ENCODE measurements at regions not wholly inside any gene's neighbourhood (a gene's known extent, or its start where the extent isn't known, plus 50 kb on each side); places are given as distances from the start of the nearest gene placed in this dataset.

DNA sequence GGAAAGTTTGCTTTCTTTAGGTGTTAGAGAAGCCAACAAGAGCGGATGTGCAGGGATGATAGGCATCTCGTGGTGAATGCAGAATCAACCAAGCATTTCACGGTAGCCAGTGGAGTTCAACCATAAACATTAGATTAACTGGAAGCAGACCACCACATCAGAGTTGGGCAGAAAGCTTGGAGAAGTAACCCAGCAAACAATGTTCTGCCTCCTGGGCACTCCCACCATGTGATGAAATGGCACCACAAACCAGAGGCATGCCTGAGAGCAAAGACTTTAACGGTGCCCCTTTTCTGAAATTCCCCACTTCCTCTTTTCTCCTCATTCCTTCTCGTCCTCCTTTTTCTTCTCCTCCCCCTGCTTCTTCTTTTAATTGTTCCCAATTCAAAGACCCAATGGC, 193.5 kb upstream of the ANKFN1 start:
- FAIRE-seq = no peak
- ATAC-seq = no peak
- WGBS, 2 donors = 56 to 68% methylated on average over 5 of the region's 5 CpGs

DNA sequence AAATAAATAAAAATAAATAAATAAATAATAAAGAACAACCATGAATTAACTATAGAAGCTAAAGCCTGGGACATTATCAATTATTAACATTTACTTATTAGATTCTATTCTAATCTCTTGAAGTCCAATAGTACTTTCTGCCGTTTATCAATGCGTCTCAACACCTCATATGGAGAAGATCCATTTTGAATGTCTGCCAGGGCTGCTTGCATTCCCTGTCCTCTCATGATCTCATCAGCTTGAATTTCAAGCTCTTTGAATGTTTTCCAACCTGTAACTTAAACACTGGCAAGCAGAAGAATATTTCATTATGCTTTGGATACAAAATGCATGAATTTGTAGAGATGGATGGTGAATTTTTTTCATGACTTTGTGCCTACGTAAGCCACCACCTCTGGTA, 191.9 kb upstream of the ANKFN1 start:
- Histone ChIP-seq H3K27ac (no peak overlapping the region), H3K4me1 (no peaks in the 10 kb centered on the region), H3K36me3 (no peaks in the 10 kb centered on the region), H3K9me3 (no peaks in the 10 kb centered on the region), H3K27me3 (no peaks in the 10 kb centered on the region), H3K4me3 (no peak overlapping the region)
- TF ChIP-seq, protein P1, sequence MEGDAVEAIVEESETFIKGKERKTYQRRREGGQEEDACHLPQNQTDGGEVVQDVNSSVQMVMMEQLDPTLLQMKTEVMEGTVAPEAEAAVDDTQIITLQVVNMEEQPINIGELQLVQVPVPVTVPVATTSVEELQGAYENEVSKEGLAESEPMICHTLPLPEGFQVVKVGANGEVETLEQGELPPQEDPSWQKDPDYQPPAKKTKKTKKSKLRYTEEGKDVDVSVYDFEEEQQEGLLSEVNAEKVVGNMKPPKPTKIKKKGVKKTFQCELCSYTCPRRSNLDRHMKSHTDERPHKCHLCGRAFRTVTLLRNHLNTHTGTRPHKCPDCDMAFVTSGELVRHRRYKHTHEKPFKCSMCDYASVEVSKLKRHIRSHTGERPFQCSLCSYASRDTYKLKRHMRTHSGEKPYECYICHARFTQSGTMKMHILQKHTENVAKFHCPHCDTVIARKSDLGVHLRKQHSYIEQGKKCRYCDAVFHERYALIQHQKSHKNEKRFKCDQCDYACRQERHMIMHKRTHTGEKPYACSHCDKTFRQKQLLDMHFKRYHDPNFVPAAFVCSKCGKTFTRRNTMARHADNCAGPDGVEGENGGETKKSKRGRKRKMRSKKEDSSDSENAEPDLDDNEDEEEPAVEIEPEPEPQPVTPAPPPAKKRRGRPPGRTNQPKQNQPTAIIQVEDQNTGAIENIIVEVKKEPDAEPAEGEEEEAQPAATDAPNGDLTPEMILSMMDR (IDR thresholded peaks at IDR 0.05) = no peak
- ATAC-seq = no peak
- 65 to 76% methylated on average over 3 of the region's 3 CpGs for WGBS, 2 donors
- DNase-seq = no peak
- intact Hi-C loops (cut with DNase I) = no loop called here
- no peak for FAIRE-seq

More for the DNA sequence above, 193.5 kb upstream of the ANKFN1 start:
- Histone ChIP-seq H3K4me3 (no peak overlapping the region), H3K9me3 (no peaks in the 10 kb centered on the region), H3K36me3 (no peaks in the 10 kb centered on the region), H3K27me3 (no peaks in the 10 kb centered on the region), H3K4me1 (no peaks in the 10 kb centered on the region), H3K27ac (no peak overlapping the region)
- DNase-seq = no peak
- intact Hi-C loops (cut with DNase I) = no loop called here
- TF ChIP-seq, protein P1 (IDR thresholded peaks at IDR 0.05) = no peak

DNA sequence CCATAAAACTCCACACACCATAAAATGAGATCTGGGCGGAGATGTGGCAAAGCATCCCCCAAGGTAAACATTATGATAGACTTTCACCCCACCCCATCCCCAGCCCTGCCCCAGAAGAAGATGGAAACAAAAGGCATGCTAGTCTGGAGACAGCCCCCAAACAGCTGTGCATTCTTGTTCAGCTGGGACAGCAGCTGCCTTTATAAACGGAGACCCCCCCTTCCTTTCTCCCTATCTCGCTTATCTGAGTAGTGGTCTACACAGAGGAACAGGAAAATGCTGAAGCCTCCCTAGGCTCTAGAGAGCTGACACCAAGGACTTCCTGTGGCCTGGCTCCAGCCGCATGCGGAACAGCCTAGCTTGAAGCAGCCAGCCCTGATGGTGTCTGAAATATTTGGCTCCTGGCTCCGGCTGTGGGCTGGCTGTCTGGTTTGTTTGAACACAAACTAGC, 190.3 kb upstream of the ANKFN1 start:
- FAIRE-seq (no peak), ATAC-seq (no peak), DNase-seq (no peak)
- Histone ChIP-seq H3K9me3 (no peaks in the 10 kb centered on the region), H3K36me3 (no peaks in the 10 kb centered on the region), H3K27ac (no peak overlapping the region), H3K4me1 (no peaks in the 10 kb centered on the region), H3K4me3 (no peak overlapping the region), H3K27me3 (no peaks in the 10 kb centered on the region)
- 30 to 42% methylated on average over 6 of the region's 6 CpGs for WGBS, 2 donors
- intact Hi-C loops (cut with DNase I) = no loop called here
- TF ChIP-seq, protein P1 (IDR thresholded peaks at IDR 0.05) = no peak

DNA sequence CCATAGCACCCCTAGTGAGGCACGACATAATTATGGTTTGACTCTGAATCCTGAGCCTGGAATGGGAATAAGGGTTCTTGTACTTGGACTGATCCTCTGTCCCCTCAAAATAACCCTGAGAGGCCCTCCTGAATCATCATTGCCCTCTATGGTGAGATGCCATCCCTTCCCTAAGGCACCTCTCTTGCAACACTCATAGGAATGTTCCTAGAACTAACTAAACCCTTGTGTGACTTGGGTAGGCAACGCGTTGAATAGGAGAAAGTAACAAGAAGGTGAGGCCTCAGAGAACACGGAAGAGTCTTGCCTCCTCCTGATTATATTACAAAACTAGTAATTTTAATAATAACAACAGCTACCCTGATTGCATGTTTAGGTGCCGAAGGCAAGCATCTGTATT, 189.1 kb upstream of the ANKFN1 start:
- no peak for FAIRE-seq
- intact Hi-C loops (cut with DNase I) = no loop called here
- H3K36me3 ChIP-seq = no peaks in the 10 kb centered on the region
- H3K4me3 ChIP-seq = no peak overlapping the region
- 75 to 89% methylated on average over 5 of the region's 5 CpGs for WGBS, 2 donors
- H3K4me1 ChIP-seq = no peaks in the 10 kb centered on the region
- TF ChIP-seq, protein P1 (IDR thresholded peaks at IDR 0.05) = no peak
- no peak for ATAC-seq
- no peaks in the 10 kb centered on the region for H3K9me3 ChIP-seq
- DNase-seq = no peak
- no peaks in the 10 kb centered on the region for H3K27me3 ChIP-seq
- H3K27ac ChIP-seq = no peak overlapping the region

DNA sequence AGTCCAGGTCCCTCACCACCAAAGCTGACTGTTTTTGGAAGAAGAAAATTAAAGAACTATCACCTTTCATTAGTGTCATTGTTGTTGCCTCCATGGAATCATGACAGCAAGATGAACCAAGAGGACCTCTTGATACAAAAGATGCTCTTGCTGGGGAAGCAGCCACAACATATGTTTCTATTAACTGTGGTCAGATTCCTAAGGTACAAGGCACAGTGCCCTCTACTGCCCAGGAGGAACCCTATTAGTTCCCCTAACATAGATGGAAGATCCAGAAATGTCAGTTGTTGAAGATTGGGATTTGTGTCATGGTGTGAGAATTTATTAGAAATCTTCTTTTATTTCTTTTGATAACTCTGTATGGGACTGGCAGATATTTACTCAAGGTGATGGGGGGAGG, 188.2 kb upstream of the ANKFN1 start:
- Histone ChIP-seq H3K27ac (no peak overlapping the region), H3K9me3 (no peaks in the 10 kb centered on the region), H3K4me3 (no peak overlapping the region), H3K27me3 (no peaks in the 10 kb centered on the region), H3K36me3 (no peaks in the 10 kb centered on the region), H3K4me1 (no peaks in the 10 kb centered on the region)
- intact Hi-C loops (cut with DNase I) = no loop called here
- FAIRE-seq (no peak), DNase-seq (no peak), ATAC-seq (no peak)
- TF ChIP-seq, protein P1 (IDR thresholded peaks at IDR 0.05) = no peak
